ENCODE measurements at regions not wholly inside any gene's neighbourhood (a gene's known extent, or its start where the extent isn't known, plus 50 kb on each side); places are given as distances from the start of the nearest gene placed in this dataset.

- no peak overlapping the region for H3K4me3 ChIP-seq (ENCODE audit: low read depth, low read length)
- no peaks in the 10 kb centered on the region for H3K27me3 ChIP-seq (replicated peaks)
- no peak for TF ChIP-seq CTCF (IDR thresholded peaks at IDR 0.05; ENCODE audit: low read depth, low read length, missing control alignments)
- H3K36me3 ChIP-seq (replicated peaks) = no peaks in the 10 kb centered on the region
- no peak for DNase-seq
- no peak overlapping the region for H3K27ac ChIP-seq
- in situ Hi-C loops (cut with HindIII; ENCODE audit: low pct_ligation_motif_present, low sequenced_read_pairs) = no loop called here
These were observed 705.1 kb upstream of the GRM7 start for GRCh38 chr3:6155650-6156338.

DNA sequence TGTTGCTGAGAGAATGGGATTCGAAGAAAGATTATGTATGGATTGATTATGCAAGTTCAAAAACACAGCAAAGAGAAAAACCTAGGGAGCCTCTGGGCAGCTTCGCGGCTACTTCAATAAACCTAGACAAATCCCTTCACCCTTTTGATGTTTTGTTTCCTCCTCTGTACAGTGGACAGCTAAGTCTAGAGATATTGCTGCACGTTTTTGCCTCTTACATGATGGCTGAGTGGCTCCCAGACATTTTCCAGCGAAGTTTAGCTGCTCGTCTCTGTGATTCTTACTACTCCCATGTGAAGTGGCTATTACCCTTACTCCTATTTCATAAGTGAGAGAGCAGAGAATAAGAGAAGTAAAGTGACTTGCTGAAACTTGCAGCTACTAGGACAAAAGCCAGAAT lies 695.0 kb upstream of the GRM7 start:
- H3K4me3 ChIP-seq (ENCODE audit: low read depth, low read length) = no peak overlapping the region
- no peaks in the 10 kb centered on the region for H3K36me3 ChIP-seq (replicated peaks)
- no peak for DNase-seq
- no peak overlapping the region for H3K27ac ChIP-seq
- no peaks in the 10 kb centered on the region for H3K27me3 ChIP-seq (replicated peaks)
- TF ChIP-seq CTCF (IDR thresholded peaks at IDR 0.05; ENCODE audit: low read depth, low read length, missing control alignments) = no peak
- in situ Hi-C loops (cut with HindIII; ENCODE audit: low pct_ligation_motif_present, low sequenced_read_pairs) = no loop called here

- no peak for TF ChIP-seq CTCF (IDR thresholded peaks at IDR 0.05; ENCODE audit: low read depth, low read length, missing control alignments)
- Histone ChIP-seq H3K27me3 (replicated peaks) (no peaks in the 10 kb centered on the region), H3K36me3 (replicated peaks) (no peaks in the 10 kb centered on the region), H3K4me3 (ENCODE audit: low read depth, low read length) (no peak overlapping the region), H3K27ac (no peak overlapping the region)
- in situ Hi-C loops (cut with HindIII; ENCODE audit: low pct_ligation_motif_present, low sequenced_read_pairs) = no loop called here
- DNase-seq = no peak
These were observed 692.7 kb upstream of the GRM7 start for GRCh38 chr3:6168256-6168655.

GRCh38 chr3:6172871-6173642 lies 687.9 kb upstream of the GRM7 start:
- no peak for TF ChIP-seq CTCF (IDR thresholded peaks at IDR 0.05; ENCODE audit: low read depth, low read length, missing control alignments)
- H3K27me3 ChIP-seq (replicated peaks) = no peaks in the 10 kb centered on the region
- no peak overlapping the region for H3K4me3 ChIP-seq (ENCODE audit: low read depth, low read length)
- DNase-seq = no peak
- H3K27ac ChIP-seq = no peak overlapping the region
- H3K36me3 ChIP-seq (replicated peaks) = no peaks in the 10 kb centered on the region
- in situ Hi-C loops (cut with HindIII; ENCODE audit: low pct_ligation_motif_present, low sequenced_read_pairs) = no loop called here

- Histone ChIP-seq H3K4me3 (ENCODE audit: low read depth, low read length) (no peak overlapping the region), H3K27ac (no peak overlapping the region), H3K36me3 (replicated peaks) (no peaks in the 10 kb centered on the region), H3K27me3 (replicated peaks) (no peaks in the 10 kb centered on the region)
- TF ChIP-seq CTCF (IDR thresholded peaks at IDR 0.05; ENCODE audit: low read depth, low read length, missing control alignments) = no peak
- no peak for DNase-seq
- in situ Hi-C loops (cut with HindIII; ENCODE audit: low pct_ligation_motif_present, low sequenced_read_pairs) = no loop called here
These were observed 683.5 kb upstream of the GRM7 start for GRCh38 chr3:6177417-6177816.
